Keratinocyte (primary cell): ENCODE measurements at regions not wholly inside any gene's neighbourhood (a gene's known extent, or its start where the extent isn't known, plus 50 kb on each side); places are given as distances from the start of the nearest gene placed in this dataset.

Experiments used
- DNase-seq: peaks from one replicate; pipeline ENCODE4 v3.0.0-alpha.2; 2011; ENCODE audit warnings: low read depth, missing footprints, low spot score
- FAIRE-seq: peaks from 2 replicates; lab custom pipeline; 2011; peaks lifted over from hg19 to GRCh38; lab: Jason Lieb, UNC
- H2AFZ ChIP-seq: 2 replicates; pipeline ENCODE4 v1.6.0; 2012; ENCODE audit warnings: low read length, control low read depth, inconsistent platforms; ENCODE audit not compliant: control insufficient read depth
- H3K27ac ChIP-seq: 2 replicates; pipeline ENCODE4 v1.5.1; 2011; ENCODE audit warnings: low read length; ENCODE audit not compliant: control insufficient read depth, insufficient read depth
- H3K27me3 ChIP-seq: 3 replicates; pipeline ENCODE4 v1.6.0; 2011; ENCODE audit warnings: low read length; ENCODE audit not compliant: control insufficient read depth, insufficient read depth; ENCODE audit errors: extremely low read depth
- H3K36me3 ChIP-seq, 2 experiments: 2 replicates in 1 of 2; 3 replicates in 1 of 2; pipeline ENCODE4 v1.5.1; 2011; ENCODE audit warnings: low read length in 2 of 2, mild to moderate bottlenecking in 1 of 2; ENCODE audit not compliant: control insufficient read depth in 2 of 2, insufficient read depth in 2 of 2; ENCODE audit errors: extremely low read depth in 1 of 2
- H3K4me1 ChIP-seq: 3 replicates; pipeline ENCODE4 v1.5.1; 2011; ENCODE audit warnings: low read length; ENCODE audit not compliant: control insufficient read depth, insufficient read depth; ENCODE audit errors: extremely low read depth
- H3K4me2 ChIP-seq: 3 replicates; pipeline ENCODE4 v1.6.0; 2011; ENCODE audit warnings: low read depth, low read length; ENCODE audit not compliant: control insufficient read depth, insufficient read depth; ENCODE audit errors: extremely low read depth
- H3K4me3 ChIP-seq, 3 experiments: fragments of 200-600 bp in 1 of 3; sonication (generic) in 1 of 3; 2 replicates in 2 of 3; 3 replicates in 1 of 3; pipeline ENCODE4 v1.5.1; 2011 to 2016; ENCODE audit warnings: low read length in 3 of 3, mild to moderate bottlenecking in 3 of 3, control low read depth in 2 of 3, inconsistent platforms in 1 of 3, low read depth in 1 of 3, mixed read lengths in 1 of 3, mixed run types in 1 of 3, moderate library complexity in 1 of 3; ENCODE audit not compliant: control insufficient read depth in 2 of 3, insufficient read depth in 2 of 3; ENCODE audit errors: extremely low read depth in 1 of 3
- H3K79me2 ChIP-seq: 2 replicates; pipeline ENCODE4 v1.6.0; 2012; ENCODE audit warnings: low read length; ENCODE audit not compliant: control insufficient read depth, insufficient read depth
- H3K9ac ChIP-seq: 3 replicates; pipeline ENCODE4 v1.6.0; 2011; ENCODE audit warnings: low read length; ENCODE audit not compliant: control insufficient read depth, insufficient read depth; ENCODE audit errors: extremely low read depth
- H3K9me1 ChIP-seq: 3 replicates; pipeline ENCODE4 v1.6.0; 2011; ENCODE audit warnings: low read length; ENCODE audit not compliant: control insufficient read depth, insufficient read depth; ENCODE audit errors: extremely low read depth
- H3K9me3 ChIP-seq: 2 replicates; pipeline ENCODE4 v1.5.1; 2012; ENCODE audit warnings: low read depth, low read length; ENCODE audit not compliant: control insufficient read depth
- H4K20me1 ChIP-seq: 3 replicates; pipeline ENCODE4 v1.6.0; 2011; ENCODE audit warnings: low read length; ENCODE audit not compliant: control insufficient read depth, insufficient read depth; ENCODE audit errors: extremely low read depth
- EZH2 ChIP-seq: IDR thresholded peaks from one replicate; pipeline ENCODE4 v1.6.1; 2012; ENCODE audit warnings: inconsistent platforms, mild to moderate bottlenecking, low read length, moderate library complexity
- dilution Hi-C: fragments of 300-500 bp; cut with MboI; formaldehyde crosslinking; loops from one replicate; pipeline ENCODE4 v1.7.0; 2020; ENCODE audit warnings: low sequenced_read_pairs; ENCODE audit not compliant: extremely low pct_ligation_motif_present
- TF ChIP-seq, protein P1 (sequence below), 3 experiments: IDR thresholded peaks in 1 of 3; conservative IDR thresholded peaks in 1 of 3; optimal IDR thresholded peaks in 1 of 3; 2 replicates in 2 of 3; 3 replicates in 1 of 3; pipeline versions ENCODE3 to v1.5.1; 2011; ENCODE audit warnings: low read length in 3 of 3, mild to moderate bottlenecking in 3 of 3, moderate library complexity in 2 of 3, control low read depth in 1 of 3, inconsistent platforms in 1 of 3; ENCODE audit not compliant: insufficient read depth in 2 of 3; ENCODE audit errors: extremely low read depth in 1 of 3

DNA sequence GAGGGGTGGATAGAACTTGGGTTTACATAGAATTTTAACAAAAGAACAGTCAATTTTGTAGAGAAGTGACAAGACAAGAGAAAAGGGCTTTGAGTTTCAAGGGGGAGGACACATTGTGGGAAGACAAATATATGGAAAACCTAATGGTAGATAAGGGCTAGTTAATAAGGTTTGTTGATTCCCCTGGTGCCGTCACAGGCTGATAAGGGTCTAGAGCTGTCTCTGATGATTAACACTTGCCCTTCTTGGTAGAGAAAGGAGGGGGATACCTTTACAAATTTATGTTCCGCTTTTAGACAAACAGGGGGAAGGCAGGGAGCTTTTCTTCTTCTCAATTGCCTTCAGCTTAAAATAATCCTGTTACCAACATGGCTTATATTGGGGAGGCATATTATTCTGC lies 124.3 kb downstream of the ETS2 start:
- no peaks in the 10 kb centered on the region for H3K9me1 ChIP-seq
- no peak overlapping the region for H2AFZ ChIP-seq
- H3K4me1 ChIP-seq, result peaks cover 14% of the 10 kb centered on the region
- no peak overlapping the region for H3K27ac ChIP-seq
- DNase-seq (no peak), FAIRE-seq (no peak)
- H3K4me2 ChIP-seq, result no peak overlapping the region
- H3K27me3 ChIP-seq, result no peaks in the 10 kb centered on the region
- H3K79me2 ChIP-seq, result no peaks in the 10 kb centered on the region
- TF ChIP-seq, protein P1, sequence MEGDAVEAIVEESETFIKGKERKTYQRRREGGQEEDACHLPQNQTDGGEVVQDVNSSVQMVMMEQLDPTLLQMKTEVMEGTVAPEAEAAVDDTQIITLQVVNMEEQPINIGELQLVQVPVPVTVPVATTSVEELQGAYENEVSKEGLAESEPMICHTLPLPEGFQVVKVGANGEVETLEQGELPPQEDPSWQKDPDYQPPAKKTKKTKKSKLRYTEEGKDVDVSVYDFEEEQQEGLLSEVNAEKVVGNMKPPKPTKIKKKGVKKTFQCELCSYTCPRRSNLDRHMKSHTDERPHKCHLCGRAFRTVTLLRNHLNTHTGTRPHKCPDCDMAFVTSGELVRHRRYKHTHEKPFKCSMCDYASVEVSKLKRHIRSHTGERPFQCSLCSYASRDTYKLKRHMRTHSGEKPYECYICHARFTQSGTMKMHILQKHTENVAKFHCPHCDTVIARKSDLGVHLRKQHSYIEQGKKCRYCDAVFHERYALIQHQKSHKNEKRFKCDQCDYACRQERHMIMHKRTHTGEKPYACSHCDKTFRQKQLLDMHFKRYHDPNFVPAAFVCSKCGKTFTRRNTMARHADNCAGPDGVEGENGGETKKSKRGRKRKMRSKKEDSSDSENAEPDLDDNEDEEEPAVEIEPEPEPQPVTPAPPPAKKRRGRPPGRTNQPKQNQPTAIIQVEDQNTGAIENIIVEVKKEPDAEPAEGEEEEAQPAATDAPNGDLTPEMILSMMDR (optimal IDR thresholded peaks at IDR 0.05 in 1 of 3, IDR thresholded peaks at IDR 0.05 in 1 of 3, conservative IDR thresholded peaks at IDR 0.05 in 1 of 3; ENCODE audit: extremely low read depth in 1 of 3, insufficient read depth in 2 of 3, low read length in 3 of 3), result no peak
- TF ChIP-seq EZH2, result no peak
- H3K4me3 ChIP-seq, result no peak overlapping the region
- H3K36me3 ChIP-seq, result no peaks in the 10 kb centered on the region
- no peaks in the 10 kb centered on the region for H3K9me3 ChIP-seq
- no peaks in the 10 kb centered on the region for H4K20me1 ChIP-seq
- dilution Hi-C loops, result no loop called here
- H3K9ac ChIP-seq, result no peak overlapping the region

- dilution Hi-C loops, result no loop called here
- no peak overlapping the region for H3K9ac ChIP-seq
- DNase-seq (no peak), FAIRE-seq (no peak)
- H4K20me1 ChIP-seq, result no peaks in the 10 kb centered on the region
- H3K9me1 ChIP-seq, result no peaks in the 10 kb centered on the region
- H3K9me3 ChIP-seq, result no peaks in the 10 kb centered on the region
- TF ChIP-seq, protein P1 (optimal IDR thresholded peaks at IDR 0.05 in 1 of 3, IDR thresholded peaks at IDR 0.05 in 1 of 3, conservative IDR thresholded peaks at IDR 0.05 in 1 of 3; ENCODE audit: extremely low read depth in 1 of 3, insufficient read depth in 2 of 3, low read length in 3 of 3), result no peak
- no peak for TF ChIP-seq EZH2
- no peaks in the 10 kb centered on the region for H3K36me3 ChIP-seq
- no peak overlapping the region for H2AFZ ChIP-seq
- H3K27ac ChIP-seq, result no peak overlapping the region
- H3K4me2 ChIP-seq, result no peak overlapping the region
- H3K27me3 ChIP-seq, result no peaks in the 10 kb centered on the region
- H3K4me3 ChIP-seq, result no peak overlapping the region
- peaks cover 14% of the 10 kb centered on the region for H3K4me1 ChIP-seq
- H3K79me2 ChIP-seq, result no peaks in the 10 kb centered on the region
These were observed 123.9 kb downstream of the ETS2 start for GRCh38 chr21:38929652-38930051.
